Neural progenitor cell (in vitro differentiated cells): ENCODE measurements at regions not wholly inside any gene's neighbourhood (a gene's known extent, or its start where the extent isn't known, plus 50 kb on each side); places are given as distances from the start of the nearest gene placed in this dataset.

Experiments
- DNase-seq: peaks from one replicate; pipeline ENCODE4 v3.0.0-alpha.2; 2016; ENCODE audit warnings: low spot score
- H2AFZ ChIP-seq: fragments of 200-600 bp; sonication (generic); replicated peaks from 2 replicates; pipeline ENCODE4 v1.6.1; 2016; ENCODE audit warnings: antibody characterized with exemption
- H3F3A ChIP-seq: fragments of 200-600 bp; sonication (generic); 2 replicates; pipeline ENCODE4 v1.6.1; 2016; ENCODE audit warnings: antibody characterized with exemption, low read depth
- H3K27ac ChIP-seq: fragments of 200-600 bp; sonication (generic); 2 replicates; pipeline ENCODE4 v1.5.1; 2016; ENCODE audit warnings: mild to moderate bottlenecking
- H3K27me3 ChIP-seq: fragments of 200-600 bp; sonication (generic); 2 replicates; pipeline ENCODE4 v1.6.1; 2016; ENCODE audit warnings: mild to moderate bottlenecking, moderate library complexity
- H3K36me3 ChIP-seq: fragments of 200-600 bp; sonication (generic); 2 replicates; pipeline ENCODE4 v1.5.1; 2016
- H3K4me1 ChIP-seq: fragments of 200-600 bp; sonication (generic); 2 replicates; pipeline ENCODE4 v1.6.1; 2016; ENCODE audit warnings: mixed run types
- H3K4me2 ChIP-seq: fragments of 200-600 bp; sonication (generic); 2 replicates; pipeline ENCODE4 v1.6.1; 2016
- H3K4me3 ChIP-seq: fragments of 200-600 bp; sonication (generic); 2 replicates; pipeline ENCODE4 v1.5.1; 2016
- H3K79me2 ChIP-seq: fragments of 200-600 bp; sonication (generic); 2 replicates; pipeline ENCODE4 v1.6.1; 2016; ENCODE audit warnings: low read depth
- H3K9ac ChIP-seq: fragments of 200-600 bp; sonication (generic); 2 replicates; pipeline ENCODE4 v1.6.1; 2016
- H3K9me3 ChIP-seq: fragments of 200-600 bp; sonication (generic); 2 replicates; pipeline ENCODE4 v1.5.1; 2016; ENCODE audit warnings: low read depth
- H4K20me1 ChIP-seq: fragments of 200-600 bp; sonication (generic); 2 replicates; pipeline ENCODE4 v1.6.1; 2016; ENCODE audit warnings: low read depth
- H3K27ac Mint-ChIP-seq: 3 replicates; pipeline ENCODE4 v1.8.0; 2021; ENCODE audit warnings: mixed read lengths
- H3K27me3 Mint-ChIP-seq: 2 replicates; pipeline ENCODE4 v1.8.0; 2022; ENCODE audit warnings: low read depth, mild to moderate bottlenecking, inconsistent platforms, moderate library complexity, mixed read lengths; ENCODE audit not compliant: insufficient read depth
- H3K36me3 Mint-ChIP-seq: 3 replicates; pipeline ENCODE4 v1.8.0; 2021; ENCODE audit warnings: mixed read lengths
- H3K4me1 Mint-ChIP-seq: 3 replicates; pipeline ENCODE4 v1.8.0; 2021; ENCODE audit warnings: mixed read lengths
- H3K4me3 Mint-ChIP-seq: 3 replicates; pipeline ENCODE4 v1.8.0; 2021; ENCODE audit warnings: mild to moderate bottlenecking, moderate library complexity, mixed read lengths
- H3K9me3 Mint-ChIP-seq: 3 replicates; pipeline ENCODE4 v1.8.0; 2020; ENCODE audit warnings: mixed read lengths
- CTCF ChIP-seq: fragments of 200-600 bp; sonication (generic); IDR thresholded peaks from 2 replicates; pipeline ENCODE4 v1.5.1; 2017; ENCODE audit warnings: antibody characterized with exemption, mild to moderate bottlenecking
- EZH2 ChIP-seq: fragments of 200-600 bp; sonication (generic); IDR thresholded peaks from 2 replicates; pipeline ENCODE4 v1.6.1; 2017; ENCODE audit warnings: antibody characterized with exemption, mild to moderate bottlenecking, moderate library complexity
- EZH2phosphoT487 ChIP-seq: fragments of 200-600 bp; sonication (generic); IDR thresholded peaks from 2 replicates; pipeline ENCODE4 v1.6.1; 2017; ENCODE audit warnings: antibody characterized with exemption

GRCh38 chr6:3643921-3644738, 107.4 kb downstream of the PXDC1 start:
- peaks cover 2% of the 10 kb centered on the region for H3K27me3 Mint-ChIP-seq
- Histone ChIP-seq H3K27ac (no peak overlapping the region), H3K27me3 (no peaks in the 10 kb centered on the region), H3K79me2 (no peaks in the 10 kb centered on the region), H3K4me2 (no peak overlapping the region), H2AFZ (peak overlapping the region; percentile 66), H3K9me3 (no peaks in the 10 kb centered on the region), H3F3A (no peaks in the 10 kb centered on the region), H3K36me3 (no peaks in the 10 kb centered on the region), H4K20me1 (no peaks in the 10 kb centered on the region), H3K4me1 (peaks cover 6% of the 10 kb centered on the region), H3K9ac (no peak overlapping the region), H3K4me3 (no peak overlapping the region)
- H3K36me3 Mint-ChIP-seq = no peaks in the 10 kb centered on the region
- H3K9me3 Mint-ChIP-seq = peaks cover 4% of the 10 kb centered on the region
- H3K27ac Mint-ChIP-seq = no peak overlapping the region
- no peak for TF ChIP-seq EZH2
- no peak for TF ChIP-seq CTCF
- no peak for TF ChIP-seq EZH2phosphoT487
- no peak for DNase-seq
- H3K4me3 Mint-ChIP-seq = no peak overlapping the region
- H3K4me1 Mint-ChIP-seq = peaks cover 8% of the 10 kb centered on the region

GRCh38 chr6:3640868-3641267, 110.6 kb downstream of the PXDC1 start:
- Histone ChIP-seq H3K9ac (no peak overlapping the region), H3F3A (no peaks in the 10 kb centered on the region), H3K27ac (no peak overlapping the region), H2AFZ (no peak overlapping the region), H3K79me2 (no peaks in the 10 kb centered on the region), H3K4me2 (no peak overlapping the region), H3K4me3 (no peak overlapping the region), H3K27me3 (no peaks in the 10 kb centered on the region), H3K4me1 (peaks cover 6% of the 10 kb centered on the region), H4K20me1 (no peaks in the 10 kb centered on the region), H3K36me3 (no peaks in the 10 kb centered on the region), H3K9me3 (no peaks in the 10 kb centered on the region)
- no peak for TF ChIP-seq EZH2
- no peak for TF ChIP-seq CTCF
- TF ChIP-seq EZH2phosphoT487 = no peak
- Mint-ChIP-seq H3K4me1 (peaks cover 7% of the 10 kb centered on the region), H3K27me3 (peaks cover 2% of the 10 kb centered on the region), H3K27ac (no peak overlapping the region), H3K9me3 (peaks cover 4% of the 10 kb centered on the region), H3K36me3 (no peaks in the 10 kb centered on the region), H3K4me3 (no peak overlapping the region)
- no peak for DNase-seq

- no peaks in the 10 kb centered on the region for H3K9me3 ChIP-seq
- TF ChIP-seq EZH2phosphoT487 (no peak), CTCF (no peak), EZH2 (no peak)
Measured at GRCh38 chr6:3638662-3639061, 112.9 kb downstream of the PXDC1 start.

More at GRCh38 chr6:3638662-3639061, 112.9 kb downstream of the PXDC1 start:
- Mint-ChIP-seq H3K27ac (no peak overlapping the region), H3K36me3 (no peaks in the 10 kb centered on the region), H3K27me3 (no peaks in the 10 kb centered on the region), H3K4me3 (no peak overlapping the region), H3K4me1 (no peaks in the 10 kb centered on the region), H3K9me3 (peaks cover 4% of the 10 kb centered on the region)
- Histone ChIP-seq H3K27ac (no peak overlapping the region), H2AFZ (no peak overlapping the region), H3K27me3 (no peaks in the 10 kb centered on the region), H3K36me3 (no peaks in the 10 kb centered on the region), H3F3A (no peaks in the 10 kb centered on the region), H3K4me1 (no peaks in the 10 kb centered on the region), H3K4me2 (no peak overlapping the region), H3K9ac (no peak overlapping the region), H4K20me1 (no peaks in the 10 kb centered on the region), H3K79me2 (no peaks in the 10 kb centered on the region), H3K4me3 (no peak overlapping the region)
- no peak for DNase-seq
